Neural crest cell (in vitro differentiated cells): ENCODE measurements at regions not wholly inside any gene's neighbourhood (a gene's known extent, or its start where the extent isn't known, plus 50 kb on each side); places are given as distances from the start of the nearest gene placed in this dataset.

Source experiments
- DNase-seq: peaks from one replicate; pipeline ENCODE4 v3.0.0; 2021; ENCODE audit warnings: low read depth, mixed read lengths, low spot score
- H3K27ac Mint-ChIP-seq: one replicate; pipeline ENCODE4 v1.8.0; 2021; ENCODE audit warnings: mild to moderate bottlenecking, mixed read lengths; ENCODE audit not compliant: unreplicated experiment
- H3K27me3 Mint-ChIP-seq: 2 replicates; pipeline ENCODE4 v1.8.0; 2021; ENCODE audit warnings: low read depth, mild to moderate bottlenecking, mixed read lengths
- H3K36me3 Mint-ChIP-seq: 2 replicates; pipeline ENCODE4 v1.8.0; 2021; ENCODE audit warnings: low read depth, mild to moderate bottlenecking, mixed read lengths
- H3K4me1 Mint-ChIP-seq: 2 replicates; pipeline ENCODE4 v1.8.0; 2021; ENCODE audit warnings: mixed read lengths
- H3K4me3 Mint-ChIP-seq: one replicate; pipeline ENCODE4 v1.8.0; 2021; ENCODE audit warnings: mild to moderate bottlenecking, mixed read lengths
- H3K9me3 Mint-ChIP-seq: 2 replicates; pipeline ENCODE4 v1.8.0; 2021; ENCODE audit warnings: mixed read lengths
- TF ChIP-seq, protein P1 (sequence below): fragments of 200-600 bp; sonication (generic); conservative IDR thresholded peaks from 2 replicates; pipeline ENCODE4 v1.5.0; 2021; ENCODE audit warnings: antibody characterized with exemption, mild to moderate bottlenecking

DNA sequence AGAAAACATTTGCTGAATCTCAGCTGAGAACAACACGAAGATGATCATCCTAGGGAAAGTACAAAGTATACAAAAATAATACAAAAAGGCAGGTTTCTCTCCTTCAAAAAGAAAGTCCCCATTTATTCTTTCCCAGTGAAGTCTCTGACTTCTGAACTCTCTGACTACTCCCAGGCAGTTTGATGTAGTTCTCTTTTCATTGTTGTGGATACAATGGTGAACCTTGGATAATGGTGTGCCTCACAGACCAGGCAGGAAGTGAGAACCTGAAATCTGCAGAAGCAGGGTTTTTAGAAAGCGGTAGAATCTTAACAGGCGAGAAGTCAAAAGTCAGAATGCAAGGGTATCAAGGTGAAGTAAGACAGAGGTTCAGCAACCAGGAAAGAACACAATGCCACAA, 150.8 kb upstream of the NRP1 start:
- Mint-ChIP-seq H3K27me3 (no peaks in the 10 kb centered on the region), H3K4me3 (no peak overlapping the region), H3K4me1 (peaks cover 57% of the 10 kb centered on the region), H3K27ac (peak overlapping the region; percentile 81), H3K9me3 (no peaks in the 10 kb centered on the region), H3K36me3 (no peaks in the 10 kb centered on the region)
- TF ChIP-seq, protein P1, sequence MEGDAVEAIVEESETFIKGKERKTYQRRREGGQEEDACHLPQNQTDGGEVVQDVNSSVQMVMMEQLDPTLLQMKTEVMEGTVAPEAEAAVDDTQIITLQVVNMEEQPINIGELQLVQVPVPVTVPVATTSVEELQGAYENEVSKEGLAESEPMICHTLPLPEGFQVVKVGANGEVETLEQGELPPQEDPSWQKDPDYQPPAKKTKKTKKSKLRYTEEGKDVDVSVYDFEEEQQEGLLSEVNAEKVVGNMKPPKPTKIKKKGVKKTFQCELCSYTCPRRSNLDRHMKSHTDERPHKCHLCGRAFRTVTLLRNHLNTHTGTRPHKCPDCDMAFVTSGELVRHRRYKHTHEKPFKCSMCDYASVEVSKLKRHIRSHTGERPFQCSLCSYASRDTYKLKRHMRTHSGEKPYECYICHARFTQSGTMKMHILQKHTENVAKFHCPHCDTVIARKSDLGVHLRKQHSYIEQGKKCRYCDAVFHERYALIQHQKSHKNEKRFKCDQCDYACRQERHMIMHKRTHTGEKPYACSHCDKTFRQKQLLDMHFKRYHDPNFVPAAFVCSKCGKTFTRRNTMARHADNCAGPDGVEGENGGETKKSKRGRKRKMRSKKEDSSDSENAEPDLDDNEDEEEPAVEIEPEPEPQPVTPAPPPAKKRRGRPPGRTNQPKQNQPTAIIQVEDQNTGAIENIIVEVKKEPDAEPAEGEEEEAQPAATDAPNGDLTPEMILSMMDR: no peak
- DNase-seq: no peak

DNA sequence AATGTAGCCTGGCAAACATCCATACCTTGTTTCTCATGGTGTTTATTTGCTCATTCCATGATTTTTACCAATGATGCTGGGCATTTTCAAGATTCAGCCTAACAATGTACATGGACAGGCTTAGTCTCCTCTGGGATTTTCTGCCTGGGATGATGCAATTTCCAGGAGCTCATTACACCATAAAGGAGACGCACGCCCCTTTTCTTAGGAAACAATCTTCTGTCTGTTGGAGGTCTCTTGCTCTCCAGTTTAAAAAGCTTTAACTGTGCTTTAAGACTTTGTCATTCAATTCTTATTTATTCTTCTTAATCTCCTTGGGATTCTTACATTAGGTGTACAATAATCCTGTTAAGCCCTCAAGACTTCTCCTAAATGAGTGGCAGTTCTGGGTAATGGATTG, 150.3 kb upstream of the NRP1 start:
- H3K36me3 Mint-ChIP-seq: no peaks in the 10 kb centered on the region
- DNase-seq: no peak
- H3K4me3 Mint-ChIP-seq: no peak overlapping the region
- H3K27ac Mint-ChIP-seq: peak overlapping the region; percentile 81
- no peaks in the 10 kb centered on the region for H3K27me3 Mint-ChIP-seq
- TF ChIP-seq, protein P1: no peak
- peaks cover 57% of the 10 kb centered on the region for H3K4me1 Mint-ChIP-seq
- H3K9me3 Mint-ChIP-seq: no peaks in the 10 kb centered on the region

- Mint-ChIP-seq H3K27ac (no peak overlapping the region), H3K4me1 (peaks cover 57% of the 10 kb centered on the region), H3K9me3 (no peaks in the 10 kb centered on the region), H3K36me3 (no peaks in the 10 kb centered on the region), H3K4me3 (peak overlapping the region; percentile 13), H3K27me3 (no peaks in the 10 kb centered on the region)
- TF ChIP-seq, protein P1: no peak
- DNase-seq: no peak
Observed at GRCh38 chr10:33483816-33484190, 149.3 kb upstream of the NRP1 start.

DNA sequence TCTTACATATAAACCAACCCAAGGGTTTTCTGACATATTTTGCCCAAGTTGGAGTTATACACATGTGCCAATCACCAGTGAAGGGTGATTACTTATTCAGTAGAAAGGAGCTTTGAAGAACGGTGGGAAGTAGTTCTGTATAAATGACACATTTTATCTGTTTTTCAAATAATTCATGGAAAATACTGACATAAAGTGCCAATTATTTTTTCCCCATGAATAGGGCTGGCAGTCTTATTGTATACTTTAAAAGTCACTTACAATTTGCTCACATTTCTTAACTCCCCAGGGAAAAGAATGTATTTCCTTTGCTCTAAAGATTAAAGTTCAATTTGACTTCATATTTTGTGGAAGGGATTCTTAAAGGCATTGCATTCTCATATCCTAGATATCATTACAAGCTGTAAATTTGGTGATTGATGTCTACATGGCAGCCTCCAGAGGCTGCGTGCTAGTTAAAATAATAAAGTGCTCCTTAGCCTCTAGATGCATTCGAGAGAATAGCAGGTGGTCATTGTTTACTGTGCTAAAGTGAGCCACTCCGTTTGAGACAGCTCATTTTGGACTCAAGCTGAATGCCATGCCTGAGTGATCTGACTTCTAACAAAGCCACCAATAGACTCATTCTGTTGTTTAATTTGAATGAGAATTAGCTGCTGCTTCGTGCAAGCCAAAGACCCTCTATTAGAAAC, 148.8 kb upstream of the NRP1 start:
- Mint-ChIP-seq H3K4me1 (peaks cover 57% of the 10 kb centered on the region), H3K4me3 (peak overlapping the region; percentile 13)
- TF ChIP-seq, protein P1: no peak

GRCh38 chr10:33482486-33482885, 148.0 kb upstream of the NRP1 start:
- Mint-ChIP-seq H3K27ac (no peak overlapping the region), H3K4me1 (peaks cover 57% of the 10 kb centered on the region), H3K36me3 (no peaks in the 10 kb centered on the region), H3K27me3 (no peaks in the 10 kb centered on the region), H3K4me3 (no peak overlapping the region), H3K9me3 (no peaks in the 10 kb centered on the region)
- no peak for DNase-seq
- TF ChIP-seq, protein P1: no peak

More for the DNA sequence above, 148.8 kb upstream of the NRP1 start:
- Mint-ChIP-seq H3K36me3 (no peaks in the 10 kb centered on the region), H3K27ac (no peak overlapping the region), H3K27me3 (no peaks in the 10 kb centered on the region), H3K9me3 (no peaks in the 10 kb centered on the region)
- no peak for DNase-seq
